ENCODE measurements at regions not wholly inside any gene's neighbourhood (a gene's known extent, or its start where the extent isn't known, plus 50 kb on each side); places are given as distances from the start of the nearest gene placed in this dataset.

GRCh38 chr3:163196245-163196644 is 1699.6 kb downstream of the OTOL1 start:
- TF ChIP-seq FOXJ3 (CRISPR knock-in tag; IDR thresholded peaks at IDR 0.05) (no peak), CTCF (IDR thresholded peaks at IDR 0.05) (no peak), RAD21 (IDR thresholded peaks at IDR 0.05; ENCODE audit: low read length) (no peak), USF2 (IDR thresholded peaks at IDR 0.05; ENCODE audit: borderline replicate concordance, low read depth, low read length) (no peak), POLR2AphosphoS5 (IDR thresholded peaks at IDR 0.05; ENCODE audit: low read depth, low read length) (no peak), JUND (IDR thresholded peaks at IDR 0.05) (no peak)

Measured in SK-N-SH (cell line).